CD4-positive, alpha-beta T cell treated with Interferon alpha-2 for 1 hour (primary cell): ENCODE measurements at regions not wholly inside any gene's neighbourhood (a gene's known extent, or its start where the extent isn't known, plus 50 kb on each side); places are given as distances from the start of the nearest gene placed in this dataset.

Source experiments
- DNase-seq, 2 donors: peaks; one replicate each; pipeline ENCODE4 v3.0.0-alpha.2; 2020 to 2022

- DNase-seq, result no peak
Measured at GRCh38 chr1:29521811-29522580, 285.7 kb downstream of the PTPRU start.

GRCh38 chr1:29521438-29521715 lies 285.1 kb downstream of the PTPRU start:
- DNase-seq, result no peak

- no peak for DNase-seq
Measured at GRCh38 chr1:29520571-29521437, 284.5 kb downstream of the PTPRU start.

- DNase-seq, result no peak
Measured at GRCh38 chr1:29519788-29520110, 283.4 kb downstream of the PTPRU start.

- no peak for DNase-seq
Measured at GRCh38 chr1:29519108-29519787, 282.9 kb downstream of the PTPRU start.

GRCh38 chr1:29518183-29518835 lies 282.0 kb downstream of the PTPRU start:
- no peak for DNase-seq

- no peak for DNase-seq
Measured at GRCh38 chr1:29517251-29518086, 281.1 kb downstream of the PTPRU start.

GRCh38 chr1:29516063-29516820 lies 279.9 kb downstream of the PTPRU start:
- no peak for DNase-seq

- no peak for DNase-seq
Measured at GRCh38 chr1:29515170-29515955, 279.0 kb downstream of the PTPRU start.

GRCh38 chr1:29514361-29515169 lies 278.2 kb downstream of the PTPRU start:
- no peak for DNase-seq

GRCh38 chr1:29513357-29513756 lies 277.0 kb downstream of the PTPRU start:
- DNase-seq, result no peak

GRCh38 chr1:29511436-29511835 lies 275.1 kb downstream of the PTPRU start:
- DNase-seq, result no peak

- no peak for DNase-seq
Measured at GRCh38 chr1:29508458-29509107, 272.3 kb downstream of the PTPRU start.

GRCh38 chr1:29506678-29507225 lies 270.4 kb downstream of the PTPRU start:
- DNase-seq, result no peak

- no peak for DNase-seq
Measured at GRCh38 chr1:29505532-29506220, 269.4 kb downstream of the PTPRU start.

- no peak for DNase-seq
Measured at GRCh38 chr1:29504709-29505410, 268.5 kb downstream of the PTPRU start.

GRCh38 chr1:29504196-29504595 lies 267.9 kb downstream of the PTPRU start:
- DNase-seq, result no peak
